WERI-Rb-1 (cell line): ENCODE measurements at regions not wholly inside any gene's neighbourhood (a gene's known extent, or its start where the extent isn't known, plus 50 kb on each side); places are given as distances from the start of the nearest gene placed in this dataset.

ENCODE experiments used
- DNase-seq: peaks from one replicate; pipeline ENCODE4 v3.0.0-alpha.2; 2020
- H3K27ac ChIP-seq: fragments of 250-450 bp; sonication (Bioruptor Pico); 2 replicates; pipeline ENCODE4 v1.5.1; 2020; ENCODE audit warnings: mild to moderate bottlenecking, moderate library complexity
- H3K27me3 ChIP-seq: fragments of 250-450 bp; sonication (Bioruptor Pico); 2 replicates; pipeline ENCODE4 v1.5.1; 2021; ENCODE audit warnings: mild to moderate bottlenecking, low read depth, moderate library complexity; ENCODE audit not compliant: insufficient read depth, severe bottlenecking
- H3K36me3 ChIP-seq: fragments of 250-450 bp; sonication (Bioruptor Pico); 2 replicates; pipeline ENCODE4 v1.5.1; 2020; ENCODE audit warnings: mild to moderate bottlenecking, moderate library complexity
- H3K4me3 ChIP-seq: 2 replicates; pipeline ENCODE4 v1.5.1; 2011; ENCODE audit warnings: low read depth, mild to moderate bottlenecking, control low read depth, low read length
- H3K9me3 ChIP-seq: fragments of 250-450 bp; sonication (Bioruptor Pico); 2 replicates; pipeline ENCODE4 v1.5.1; 2021; ENCODE audit warnings: mild to moderate bottlenecking, moderate library complexity; ENCODE audit not compliant: severe bottlenecking
- CTCF ChIP-seq: IDR thresholded peaks from 2 replicates; pipeline ENCODE4 v1.5.1; 2011; ENCODE audit warnings: low read depth, mild to moderate bottlenecking, control low read depth, inconsistent platforms, low read length

- no peaks in the 10 kb centered on the region for H3K36me3 ChIP-seq
- no peak for DNase-seq
- H3K9me3 ChIP-seq = peaks cover 3% of the 10 kb centered on the region
- no peak for TF ChIP-seq CTCF
- no peak overlapping the region for H3K27ac ChIP-seq
- H3K27me3 ChIP-seq = no peaks in the 10 kb centered on the region
- no peak overlapping the region for H3K4me3 ChIP-seq
Observed at GRCh38 chr2:12105180-12105579, 358.7 kb downstream of the LPIN1 start.

GRCh38 chr2:12106440-12107080 is 360.1 kb downstream of the LPIN1 start:
- Histone ChIP-seq H3K9me3 (peaks cover 3% of the 10 kb centered on the region), H3K27me3 (no peaks in the 10 kb centered on the region), H3K27ac (no peak overlapping the region), H3K36me3 (no peaks in the 10 kb centered on the region), H3K4me3 (no peak overlapping the region)
- no peak for DNase-seq
- TF ChIP-seq CTCF = no peak

GRCh38 chr2:12107321-12107720 is 360.9 kb downstream of the LPIN1 start:
- H3K36me3 ChIP-seq = no peaks in the 10 kb centered on the region
- no peak for DNase-seq
- TF ChIP-seq CTCF = no peak
- no peak overlapping the region for H3K4me3 ChIP-seq
- H3K27me3 ChIP-seq = no peaks in the 10 kb centered on the region
- H3K27ac ChIP-seq = no peak overlapping the region
- H3K9me3 ChIP-seq = peaks cover 3% of the 10 kb centered on the region

- H3K4me3 ChIP-seq = no peak overlapping the region
Observed at GRCh38 chr2:12107939-12108338, 361.5 kb downstream of the LPIN1 start.

GRCh38 chr2:12109363-12110017 is 363.1 kb downstream of the LPIN1 start:
- Histone ChIP-seq H3K36me3 (no peaks in the 10 kb centered on the region), H3K4me3 (no peak overlapping the region), H3K9me3 (peaks cover 3% of the 10 kb centered on the region), H3K27me3 (no peaks in the 10 kb centered on the region), H3K27ac (no peak overlapping the region)
- DNase-seq = peak; percentile 70
- no peak for TF ChIP-seq CTCF

More at GRCh38 chr2:12107939-12108338, 361.5 kb downstream of the LPIN1 start:
- Histone ChIP-seq H3K9me3 (peaks cover 3% of the 10 kb centered on the region), H3K27ac (no peak overlapping the region), H3K27me3 (no peaks in the 10 kb centered on the region), H3K36me3 (no peaks in the 10 kb centered on the region)
- TF ChIP-seq CTCF = no peak
- no peak for DNase-seq
